A673 (cell line): ENCODE measurements at regions not wholly inside any gene's neighbourhood (a gene's known extent, or its start where the extent isn't known, plus 50 kb on each side); places are given as distances from the start of the nearest gene placed in this dataset.

Experiments
- CTCF ChIP-seq: fragments of 300-800, 200-600 bp; sonication (generic); conservative IDR thresholded peaks from 2 replicates; pipeline ENCODE4 v1.5.1; 2017; ENCODE audit warnings: low read depth, mild to moderate bottlenecking, antibody characterized with exemption, low read length, moderate library complexity, mixed read lengths
- EZH2 ChIP-seq: fragments of 200-600 bp; sonication (generic); IDR thresholded peaks from 2 replicates; pipeline ENCODE4 v1.6.1; 2017; ENCODE audit warnings: borderline replicate concordance, low read depth, mild to moderate bottlenecking, mixed read lengths, antibody characterized with exemption, low read length; ENCODE audit not compliant: poor library complexity, severe bottlenecking

GRCh38 chr22:49129736-49130135, 697.9 kb downstream of the BRD1 start:
- no peak for TF ChIP-seq CTCF
- no peak for TF ChIP-seq EZH2
